8988T (cell line): ENCODE measurements at regions not wholly inside any gene's neighbourhood (a gene's known extent, or its start where the extent isn't known, plus 50 kb on each side); places are given as distances from the start of the nearest gene placed in this dataset.
"Not testable (repeated sequence)": the region's sequence is repeated elsewhere in the genome, so short reads cannot be mapped to it uniquely, and the experiment has no call there.

Experiments
- DNase-seq: peaks from one replicate; pipeline ENCODE4 v3.0.0; 2011

- DNase-seq = no peak
These were observed 290.2 kb downstream of the SPATA17 start for GRCh38 chr1:217921126-217921904.

GRCh38 chr1:217924924-217925323 lies 293.8 kb downstream of the SPATA17 start:
- no peak for DNase-seq

- no peak for DNase-seq
These were observed 298.2 kb downstream of the SPATA17 start for GRCh38 chr1:217929213-217929885.

GRCh38 chr1:217943361-217943760 lies 312.2 kb downstream of the SPATA17 start:
- DNase-seq = no peak

GRCh38 chr1:217944550-217944949 lies 313.4 kb downstream of the SPATA17 start:
- DNase-seq = no peak

DNA sequence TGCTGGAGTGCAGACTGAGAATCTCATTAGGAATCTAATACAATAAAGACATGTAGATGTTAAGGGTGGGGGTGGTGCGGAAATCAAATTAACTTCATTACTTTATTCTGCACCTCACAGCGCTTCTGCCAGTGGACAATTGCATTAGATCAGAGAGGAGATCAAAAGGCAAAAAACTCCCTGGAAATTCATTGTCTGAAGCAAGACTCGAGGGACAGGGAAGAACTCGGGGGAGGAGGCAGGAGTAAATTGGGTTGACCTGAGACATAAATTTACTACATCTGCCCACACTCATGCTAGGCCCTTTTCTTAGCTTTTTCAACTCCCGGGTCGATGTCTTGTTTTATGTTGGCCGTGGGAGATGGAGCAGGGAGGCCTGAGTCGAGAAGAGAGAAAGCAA lies 315.4 kb downstream of the SPATA17 start:
- no peak for DNase-seq

DNA sequence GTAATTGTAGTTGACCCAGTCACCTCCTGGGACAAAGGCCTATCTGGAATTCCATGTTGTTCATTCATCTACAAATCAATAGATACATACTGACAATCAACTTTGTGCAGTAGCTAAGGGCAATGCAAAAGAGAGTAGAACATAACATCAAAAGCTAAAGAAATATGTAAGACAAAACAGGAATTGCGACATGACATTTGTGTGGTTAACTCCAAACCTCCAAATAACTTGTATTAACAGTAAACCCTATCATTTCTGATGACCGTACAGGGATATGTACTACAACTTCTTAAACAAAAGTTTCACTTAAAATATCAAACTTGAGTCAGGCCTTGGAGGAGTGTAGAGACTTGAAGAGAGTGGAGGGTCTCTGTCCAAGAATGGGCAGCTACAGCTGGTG lies 317.6 kb downstream of the SPATA17 start:
- no peak for DNase-seq

- no peak for DNase-seq
These were observed 322.2 kb downstream of the SPATA17 start for GRCh38 chr1:217953330-217953729.

DNA sequence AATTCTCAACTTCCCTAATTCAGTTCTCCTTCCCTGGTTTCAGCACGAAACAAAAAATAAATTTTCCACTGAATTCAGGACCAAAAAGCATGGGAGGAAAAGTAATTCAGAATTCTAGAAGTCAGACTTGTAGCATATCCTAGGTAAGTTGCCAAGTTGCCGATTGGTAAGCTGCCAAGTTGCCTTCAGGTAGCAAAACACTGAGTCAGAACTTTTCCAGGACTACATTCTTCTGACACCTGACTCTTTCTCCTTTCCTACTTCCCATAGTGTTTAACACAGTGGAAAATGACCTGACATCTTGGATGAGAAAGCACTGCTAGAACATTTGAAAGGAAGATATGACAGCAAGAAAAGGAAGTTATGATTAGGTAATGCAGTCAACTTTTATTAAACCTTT lies 322.8 kb downstream of the SPATA17 start:
- no peak for DNase-seq

DNA sequence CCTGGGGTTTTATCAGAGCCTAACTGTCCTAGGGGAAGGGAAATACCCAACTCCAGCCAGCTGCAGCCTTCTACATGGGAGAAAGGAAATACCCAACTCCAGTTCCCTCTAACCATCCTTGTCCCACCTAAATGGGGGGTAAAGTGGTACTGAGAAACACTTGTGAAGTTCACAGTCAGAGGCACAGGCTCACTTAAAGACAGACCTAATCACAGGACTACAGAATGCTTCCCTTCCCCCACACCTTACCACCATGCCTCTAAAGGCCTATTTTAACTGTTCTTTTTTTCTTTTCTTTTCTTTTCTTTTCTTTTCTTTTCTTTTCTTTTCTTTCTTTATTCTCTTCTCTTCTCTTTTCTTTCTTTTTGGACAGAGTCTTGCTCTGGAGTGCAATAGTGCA lies 324.6 kb downstream of the SPATA17 start:
- DNase-seq = no peak

- DNase-seq = no peak
These were observed 319.8 kb upstream of the RRP15 start for GRCh38 chr1:217965156-217965786.

DNA sequence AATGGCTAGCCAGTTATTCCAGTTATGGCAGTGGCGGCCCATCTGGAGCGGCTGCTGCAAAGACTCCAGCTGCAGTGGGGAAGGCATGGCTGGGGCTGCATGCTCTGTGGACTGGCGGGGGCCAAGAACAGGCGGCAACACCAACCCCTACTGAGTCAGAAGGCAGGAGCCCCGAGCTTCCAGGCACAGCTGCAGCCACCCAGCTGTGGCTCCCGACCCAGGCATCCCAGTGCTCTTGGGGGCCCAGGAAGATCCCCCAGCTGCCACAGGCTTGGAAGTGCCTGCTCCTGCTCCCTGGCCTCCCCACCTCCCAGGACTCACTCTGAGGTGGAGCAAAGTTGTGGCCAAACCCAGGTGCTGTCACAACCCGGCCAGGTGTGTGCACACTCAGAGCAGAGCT lies 317.0 kb upstream of the RRP15 start:
- DNase-seq = no peak

GRCh38 chr1:217969428-217969827 lies 315.7 kb upstream of the RRP15 start:
- DNase-seq = no peak

DNA sequence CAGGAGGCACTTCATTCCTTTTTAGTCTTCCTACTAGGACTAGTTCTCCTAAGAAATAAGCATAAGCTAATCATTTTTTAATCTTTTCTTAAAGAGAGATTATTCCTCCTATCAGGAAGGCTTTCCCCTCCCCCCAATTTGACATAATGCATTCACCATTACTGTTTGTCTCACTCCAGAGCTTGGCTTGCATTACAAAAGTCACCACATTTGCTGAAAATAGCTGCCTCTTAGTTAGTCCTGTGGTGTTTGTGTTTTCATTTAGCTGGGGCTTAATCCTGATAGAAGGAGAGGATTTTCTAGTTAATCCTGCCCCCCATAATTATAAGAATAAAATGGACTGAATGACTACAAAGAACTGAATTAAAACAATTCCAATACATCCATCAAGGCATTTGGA lies 307.1 kb upstream of the RRP15 start:
- DNase-seq = no peak

- DNase-seq = no peak
These were observed 303.7 kb upstream of the RRP15 start for GRCh38 chr1:217981430-217981829.

GRCh38 chr1:217982331-217983050 lies 302.6 kb upstream of the RRP15 start:
- no peak for DNase-seq

DNA sequence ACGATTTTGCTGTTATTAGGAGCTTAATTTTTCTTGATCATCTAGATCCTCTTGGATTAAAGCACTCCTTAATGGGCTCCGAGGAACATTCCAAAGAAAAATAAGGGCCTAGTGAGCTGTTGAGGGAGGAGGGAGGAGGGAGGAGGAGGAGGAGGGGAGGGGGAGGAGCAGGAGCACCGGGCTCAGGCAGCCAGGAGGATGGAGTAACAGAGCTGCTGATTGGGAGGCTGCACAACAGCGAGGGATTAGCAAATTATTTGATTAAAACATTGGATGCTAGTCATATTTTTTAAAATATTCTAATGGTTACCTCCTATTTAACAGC lies 302.1 kb upstream of the RRP15 start:
- no peak for DNase-seq

DNA sequence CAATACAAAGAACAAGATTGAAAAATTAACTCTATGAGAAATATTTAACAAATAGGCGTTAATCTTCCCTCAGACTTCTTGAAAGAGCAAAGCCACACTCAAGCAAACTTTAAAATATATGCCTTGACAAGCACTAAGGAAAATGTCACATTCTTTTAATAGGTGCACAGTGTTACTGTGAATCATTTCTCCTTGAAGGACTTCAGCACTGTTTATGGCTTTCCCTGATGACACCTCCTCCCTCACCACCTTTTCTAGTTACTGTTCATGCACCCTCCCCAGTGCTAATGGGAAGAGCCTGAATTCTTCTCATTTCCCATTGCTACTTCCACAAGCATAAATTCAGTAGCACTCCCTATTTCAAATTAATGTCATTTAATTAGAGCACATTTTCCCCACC lies 299.5 kb upstream of the RRP15 start:
- no peak for DNase-seq

GRCh38 chr1:217989510-217989909 lies 295.6 kb upstream of the RRP15 start:
- DNase-seq = no peak

DNA sequence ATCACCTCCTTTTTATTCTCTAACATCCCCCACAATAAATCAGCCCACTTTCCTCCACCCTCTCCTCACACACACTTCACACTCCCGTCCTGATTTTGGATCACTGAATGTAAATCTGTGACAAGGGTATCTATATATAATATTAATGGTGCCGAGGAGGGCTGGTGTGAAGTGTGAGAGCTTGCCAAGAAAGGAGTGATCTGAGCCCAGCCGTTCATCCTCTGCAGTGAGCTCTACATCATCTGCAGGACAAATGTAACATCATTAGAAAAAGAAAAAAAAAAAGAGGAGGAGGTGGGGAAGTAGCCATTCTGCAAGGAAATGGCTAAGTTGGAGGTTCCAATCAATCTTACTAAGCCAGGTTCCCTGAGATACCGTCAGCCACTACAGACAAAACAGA lies 291.7 kb upstream of the RRP15 start:
- no peak for DNase-seq

DNA sequence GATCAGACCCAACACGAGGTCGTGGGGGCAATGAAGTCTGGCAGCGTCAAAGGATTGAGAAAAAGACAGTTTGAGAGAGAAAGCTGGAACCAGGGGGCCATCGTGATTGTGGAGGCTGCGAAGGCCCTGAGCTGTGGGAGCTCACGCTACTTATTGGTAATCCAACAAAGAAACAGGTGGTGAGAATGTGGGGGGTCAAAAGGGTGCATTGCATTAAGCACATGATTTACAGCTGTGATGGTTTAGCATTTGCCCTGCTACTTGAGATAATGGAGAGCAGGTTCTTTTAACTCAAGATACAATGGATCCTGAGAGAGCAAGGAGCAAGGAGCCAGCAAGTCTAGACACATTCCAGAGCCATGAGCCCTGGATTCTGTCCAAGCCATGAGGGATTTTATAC lies 276.8 kb upstream of the RRP15 start:
- DNase-seq = not testable (repeated sequence)

DNA sequence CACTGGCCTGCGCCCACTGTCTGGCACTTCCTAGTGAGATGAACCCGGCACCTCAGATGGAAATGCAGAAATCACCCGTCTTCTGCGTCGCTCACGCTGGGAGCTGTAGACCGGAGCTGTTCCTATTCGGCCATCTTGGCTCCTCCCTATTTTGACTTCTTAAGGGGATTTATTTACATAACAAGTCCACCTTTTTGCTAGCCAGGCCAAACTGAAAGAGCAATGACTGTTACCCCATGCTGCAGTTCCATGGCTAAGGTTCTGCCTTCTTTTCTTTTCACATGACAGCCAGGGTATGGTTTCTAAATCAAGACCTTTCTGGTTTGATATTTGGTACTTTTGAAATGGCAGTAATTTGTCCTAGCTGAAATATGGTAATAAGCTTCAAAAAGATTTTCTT lies 270.0 kb upstream of the RRP15 start:
- DNase-seq = not testable (repeated sequence)

GRCh38 chr1:218024211-218024720 lies 260.8 kb upstream of the RRP15 start:
- DNase-seq = no peak
